ENCODE measurements at regions not wholly inside any gene's neighbourhood (a gene's known extent, or its start where the extent isn't known, plus 50 kb on each side); places are given as distances from the start of the nearest gene placed in this dataset.

DNA sequence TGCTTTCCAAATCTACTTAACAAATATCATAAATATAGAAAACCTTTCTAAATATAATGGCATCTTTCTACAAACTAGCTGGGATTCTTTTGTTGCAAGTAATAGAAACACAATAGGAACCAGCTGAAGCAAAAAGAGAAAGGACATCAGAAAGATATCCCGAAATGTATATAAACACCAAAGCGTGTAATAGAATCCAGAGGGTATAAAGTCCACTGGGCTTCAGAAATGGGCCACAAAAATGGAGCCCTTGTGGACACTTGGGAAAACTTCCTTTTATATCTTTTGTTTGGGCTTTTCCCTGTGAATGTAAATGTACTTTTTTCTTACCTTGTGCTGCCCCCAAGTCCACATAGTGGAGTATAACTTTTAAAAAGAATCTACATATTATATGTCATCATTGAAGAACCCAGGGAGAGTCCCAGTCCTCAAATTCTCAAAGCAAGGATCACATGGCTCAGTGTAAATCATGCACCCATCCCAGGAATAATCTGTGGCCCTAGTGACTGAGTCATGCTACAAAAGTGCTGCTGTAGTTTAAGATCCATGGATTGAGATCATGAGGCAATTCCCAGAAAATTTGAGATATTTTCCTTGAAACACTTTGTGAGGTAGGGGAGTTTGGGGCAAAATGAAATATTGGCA lies 457.0 kb downstream of the EPM2A start (continued):
- TF ChIP-seq KLF12 (CRISPR knock-in tag; IDR thresholded peaks at IDR 0.05; ENCODE audit: borderline replicate concordance) (no peak), ZNF605 (CRISPR knock-in tag; IDR thresholded peaks at IDR 0.05) (no peak), ZNF143 (CRISPR knock-in tag; IDR thresholded peaks at IDR 0.05) (no peak), GATAD2A (CRISPR knock-in tag; IDR thresholded peaks at IDR 0.05) (peak; percentile 47), SOX6 (IDR thresholded peaks at IDR 0.05) (no peak), SOX6 (CRISPR knock-in tag; IDR thresholded peaks at IDR 0.05) (peak; percentile 69; the same call in 1 of the 2 replicates), AGO1 (IDR thresholded peaks at IDR 0.05; ENCODE audit: low read depth, low read length, poor library complexity, severe bottlenecking) (no peak), ZNF510 (CRISPR knock-in tag; IDR thresholded peaks at IDR 0.05; ENCODE audit: low read depth) (0 out of 2 replicates have a peak, but pooled peaks have one; percentile 31), NR2C2 (CRISPR knock-in tag; IDR thresholded peaks at IDR 0.05; ENCODE audit: borderline replicate concordance) (no peak), NFIC (IDR thresholded peaks at IDR 0.05; ENCODE audit: low read length) (0 out of 2 replicates have a peak, but pooled peaks have one; percentile 21), HNF4A (CRISPR knock-in tag; IDR thresholded peaks at IDR 0.05) (peak; percentile 83), ZSCAN9 (CRISPR knock-in tag; IDR thresholded peaks at IDR 0.05; ENCODE audit: borderline replicate concordance) (no peak)
- TF ChIP-seq, protein P1, sequence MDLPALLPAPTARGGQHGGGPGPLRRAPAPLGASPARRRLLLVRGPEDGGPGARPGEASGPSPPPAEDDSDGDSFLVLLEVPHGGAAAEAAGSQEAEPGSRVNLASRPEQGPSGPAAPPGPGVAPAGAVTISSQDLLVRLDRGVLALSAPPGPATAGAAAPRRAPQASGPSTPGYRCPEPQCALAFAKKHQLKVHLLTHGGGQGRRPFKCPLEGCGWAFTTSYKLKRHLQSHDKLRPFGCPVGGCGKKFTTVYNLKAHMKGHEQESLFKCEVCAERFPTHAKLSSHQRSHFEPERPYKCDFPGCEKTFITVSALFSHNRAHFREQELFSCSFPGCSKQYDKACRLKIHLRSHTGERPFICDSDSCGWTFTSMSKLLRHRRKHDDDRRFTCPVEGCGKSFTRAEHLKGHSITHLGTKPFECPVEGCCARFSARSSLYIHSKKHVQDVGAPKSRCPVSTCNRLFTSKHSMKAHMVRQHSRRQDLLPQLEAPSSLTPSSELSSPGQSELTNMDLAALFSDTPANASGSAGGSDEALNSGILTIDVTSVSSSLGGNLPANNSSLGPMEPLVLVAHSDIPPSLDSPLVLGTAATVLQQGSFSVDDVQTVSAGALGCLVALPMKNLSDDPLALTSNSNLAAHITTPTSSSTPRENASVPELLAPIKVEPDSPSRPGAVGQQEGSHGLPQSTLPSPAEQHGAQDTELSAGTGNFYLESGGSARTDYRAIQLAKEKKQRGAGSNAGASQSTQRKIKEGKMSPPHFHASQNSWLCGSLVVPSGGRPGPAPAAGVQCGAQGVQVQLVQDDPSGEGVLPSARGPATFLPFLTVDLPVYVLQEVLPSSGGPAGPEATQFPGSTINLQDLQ (CRISPR knock-in tag; IDR thresholded peaks at IDR 0.05): no peak
- TF ChIP-seq, protein P2, sequence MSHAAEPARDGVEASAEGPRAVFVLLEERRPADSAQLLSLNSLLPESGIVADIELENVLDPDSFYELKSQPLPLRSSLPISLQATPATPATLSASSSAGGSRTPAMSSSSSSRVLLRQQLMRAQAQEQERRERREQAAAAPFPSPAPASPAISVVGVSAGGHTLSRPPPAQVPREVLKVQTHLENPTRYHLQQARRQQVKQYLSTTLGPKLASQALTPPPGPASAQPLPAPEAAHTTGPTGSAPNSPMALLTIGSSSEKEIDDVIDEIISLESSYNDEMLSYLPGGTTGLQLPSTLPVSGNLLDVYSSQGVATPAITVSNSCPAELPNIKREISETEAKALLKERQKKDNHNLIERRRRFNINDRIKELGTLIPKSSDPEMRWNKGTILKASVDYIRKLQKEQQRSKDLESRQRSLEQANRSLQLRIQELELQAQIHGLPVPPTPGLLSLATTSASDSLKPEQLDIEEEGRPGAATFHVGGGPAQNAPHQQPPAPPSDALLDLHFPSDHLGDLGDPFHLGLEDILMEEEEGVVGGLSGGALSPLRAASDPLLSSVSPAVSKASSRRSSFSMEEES (CRISPR knock-in tag; IDR thresholded peaks at IDR 0.05): peak; percentile 15; the same call in 1 of the 2 replicates
- TF ChIP-seq, protein P3, sequence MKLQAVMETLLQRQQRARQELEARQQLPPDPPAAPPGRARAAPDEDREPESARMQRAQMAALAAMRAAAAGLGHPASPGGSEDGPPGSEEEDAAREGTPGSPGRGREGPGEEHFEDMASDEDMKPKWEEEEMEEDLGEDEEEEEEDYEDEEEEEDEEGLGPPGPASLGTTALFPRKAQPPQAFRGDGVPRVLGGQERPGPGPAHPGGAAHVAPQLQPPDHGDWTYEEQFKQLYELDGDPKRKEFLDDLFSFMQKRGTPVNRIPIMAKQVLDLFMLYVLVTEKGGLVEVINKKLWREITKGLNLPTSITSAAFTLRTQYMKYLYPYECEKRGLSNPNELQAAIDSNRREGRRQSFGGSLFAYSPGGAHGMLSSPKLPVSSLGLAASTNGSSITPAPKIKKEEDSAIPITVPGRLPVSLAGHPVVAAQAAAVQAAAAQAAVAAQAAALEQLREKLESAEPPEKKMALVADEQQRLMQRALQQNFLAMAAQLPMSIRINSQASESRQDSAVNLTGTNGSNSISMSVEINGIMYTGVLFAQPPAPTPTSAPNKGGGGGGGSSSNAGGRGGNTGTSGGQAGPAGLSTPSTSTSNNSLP (IDR thresholded peaks at IDR 0.05; ENCODE audit: low read depth, low read length): peak; percentile 44
- TF ChIP-seq, protein P4, sequence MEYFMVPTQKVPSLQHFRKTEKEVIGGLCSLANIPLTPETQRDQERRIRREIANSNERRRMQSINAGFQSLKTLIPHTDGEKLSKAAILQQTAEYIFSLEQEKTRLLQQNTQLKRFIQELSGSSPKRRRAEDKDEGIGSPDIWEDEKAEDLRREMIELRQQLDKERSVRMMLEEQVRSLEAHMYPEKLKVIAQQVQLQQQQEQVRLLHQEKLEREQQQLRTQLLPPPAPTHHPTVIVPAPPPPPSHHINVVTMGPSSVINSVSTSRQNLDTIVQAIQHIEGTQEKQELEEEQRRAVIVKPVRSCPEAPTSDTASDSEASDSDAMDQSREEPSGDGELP (IDR thresholded peaks at IDR 0.05; ENCODE audit: borderline replicate concordance, low read depth): 0 out of 2 replicates have a peak, but pooled peaks have one; percentile 8
- TF ChIP-seq, protein P5, sequence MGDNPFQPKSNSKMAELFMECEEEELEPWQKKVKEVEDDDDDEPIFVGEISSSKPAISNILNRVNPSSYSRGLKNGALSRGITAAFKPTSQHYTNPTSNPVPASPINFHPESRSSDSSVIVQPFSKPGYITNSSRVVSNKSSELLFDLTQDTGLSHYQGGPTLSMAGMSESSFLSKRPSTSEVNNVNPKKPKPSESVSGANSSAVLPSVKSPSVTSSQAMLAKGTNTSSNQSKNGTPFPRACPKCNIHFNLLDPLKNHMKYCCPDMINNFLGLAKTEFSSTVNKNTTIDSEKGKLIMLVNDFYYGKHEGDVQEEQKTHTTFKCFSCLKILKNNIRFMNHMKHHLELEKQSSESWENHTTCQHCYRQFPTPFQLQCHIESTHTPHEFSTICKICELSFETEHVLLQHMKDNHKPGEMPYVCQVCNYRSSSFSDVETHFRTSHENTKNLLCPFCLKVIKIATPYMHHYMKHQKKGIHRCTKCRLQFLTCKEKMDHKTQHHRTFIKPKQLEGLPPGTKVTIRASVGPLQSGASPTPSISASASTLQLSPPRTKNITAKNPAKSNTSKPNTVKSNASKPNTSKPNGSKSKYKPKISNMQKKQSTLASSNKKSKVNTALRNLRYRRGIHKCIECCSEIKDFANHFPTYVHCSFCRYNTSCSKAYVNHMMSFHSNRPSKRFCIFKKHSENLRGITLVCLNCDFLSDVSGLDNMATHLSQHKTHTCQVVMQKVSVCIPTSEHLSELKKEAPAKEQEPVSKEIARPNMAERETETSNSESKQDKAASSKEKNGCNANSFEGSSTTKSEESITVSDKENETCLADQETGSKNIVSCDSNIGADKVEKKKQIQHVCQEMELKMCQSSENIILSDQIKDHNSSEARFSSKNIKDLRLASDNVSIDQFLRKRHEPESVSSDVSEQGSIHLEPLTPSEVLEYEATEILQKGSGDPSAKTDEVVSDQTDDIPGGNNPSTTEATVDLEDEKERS (CRISPR knock-in tag; IDR thresholded peaks at IDR 0.05): 0 out of 2 replicates have a peak, but pooled peaks have one; percentile 39

All from HepG2 (cell line).